Right cardiac atrium (tissue), 5 donors: ENCODE measurements at regions not wholly inside any gene's neighbourhood (a gene's known extent, or its start where the extent isn't known, plus 50 kb on each side); places are given as distances from the start of the nearest gene placed in this dataset.

ENCODE experiments used
- ATAC-seq, 2 donors: fragments of 200-7000 bp; cut with Tn5 transposase; one replicate each; pipeline versions ENCODE4 v1.8.0 to v1.9.1; 2020; ENCODE audit warnings: moderate library complexity in 2 of 2, mild to moderate bottlenecking in 1 of 2
- DNase-seq, 3 donors: peaks; one replicate each; pipeline ENCODE4 v3.0.0-alpha.2; 2020
- H3K27ac ChIP-seq: one replicate; pipeline ENCODE4 v1.5.1; 2013; ENCODE audit warnings: mild to moderate bottlenecking, low read length, control low read depth, moderate library complexity
- H3K27me3 ChIP-seq: one replicate; pipeline ENCODE4 v1.6.1; 2013; ENCODE audit not compliant: control insufficient read depth, insufficient read depth
- H3K4me1 ChIP-seq: one replicate; pipeline ENCODE4 v1.6.1; 2013; ENCODE audit warnings: low read length; ENCODE audit not compliant: control insufficient read depth, insufficient read depth
- H3K4me3 ChIP-seq: one replicate; pipeline ENCODE4 v1.5.1; 2013; ENCODE audit warnings: low read length, control low read depth
- H3K9me3 ChIP-seq: one replicate; pipeline ENCODE4 v1.6.1; 2013; ENCODE audit warnings: low read length; ENCODE audit not compliant: control insufficient read depth
- WGBS: extraction: QIAGEN DNeasy Blood & Tissue Kit; methylation state at CpG from one replicate; pipeline ENCODE4 v1.1.7; 2013; 5-methylcytosine and 5-hydroxymethylcytosine counted together
- intact Hi-C, 4 donors: fragments of 100-400 bp; cut with DNase I; formaldehyde crosslinking; loops; one replicate each; pipeline versions ENCODE4 v1.11.0 to v1.14.0; 2022 to 2023
- donor health status: healthy with polysubstance abuse.
- donor health status: DM: no; HTN: yes; CAD: no.
- donor health status: DM: no; HTN: no; CAD: no.
- donor health status: DM: no; HTN: yes; CAD: no; lungs with severe emphysema.
- donor health status: DM: yes; HTN: yes; CAD: no.

DNA sequence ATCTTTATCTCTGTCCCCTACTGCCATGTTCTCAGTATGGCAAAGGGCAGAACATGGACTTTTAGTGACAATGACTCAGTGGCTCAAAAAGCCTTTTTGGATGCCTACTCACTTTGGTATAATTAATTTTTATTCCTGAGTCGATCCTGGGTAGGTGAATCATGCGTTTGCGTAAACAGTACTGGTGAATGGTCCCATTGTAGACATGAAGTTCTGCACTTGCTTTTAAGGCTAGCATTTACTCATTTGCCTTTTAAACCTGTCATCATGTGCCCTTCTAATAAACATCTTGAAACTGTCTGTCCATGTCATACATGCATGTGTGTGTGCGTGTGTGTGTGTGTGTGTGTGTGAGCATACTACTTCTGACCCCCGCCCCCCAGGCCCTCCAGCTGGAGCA, 223.0 kb downstream of the AUH start:
- Histone ChIP-seq H3K4me3 (no peak overlapping the region), H3K27me3 (no peaks in the 10 kb centered on the region), H3K4me1 (no peaks in the 10 kb centered on the region), H3K9me3 (no peaks in the 10 kb centered on the region), H3K27ac (no peak overlapping the region)
- intact Hi-C loops, result no loop called here
- DNase-seq, result no peak
- ATAC-seq, result no peak
- WGBS, result 78% methylated on average over 5 of the region's 5 CpGs

DNA sequence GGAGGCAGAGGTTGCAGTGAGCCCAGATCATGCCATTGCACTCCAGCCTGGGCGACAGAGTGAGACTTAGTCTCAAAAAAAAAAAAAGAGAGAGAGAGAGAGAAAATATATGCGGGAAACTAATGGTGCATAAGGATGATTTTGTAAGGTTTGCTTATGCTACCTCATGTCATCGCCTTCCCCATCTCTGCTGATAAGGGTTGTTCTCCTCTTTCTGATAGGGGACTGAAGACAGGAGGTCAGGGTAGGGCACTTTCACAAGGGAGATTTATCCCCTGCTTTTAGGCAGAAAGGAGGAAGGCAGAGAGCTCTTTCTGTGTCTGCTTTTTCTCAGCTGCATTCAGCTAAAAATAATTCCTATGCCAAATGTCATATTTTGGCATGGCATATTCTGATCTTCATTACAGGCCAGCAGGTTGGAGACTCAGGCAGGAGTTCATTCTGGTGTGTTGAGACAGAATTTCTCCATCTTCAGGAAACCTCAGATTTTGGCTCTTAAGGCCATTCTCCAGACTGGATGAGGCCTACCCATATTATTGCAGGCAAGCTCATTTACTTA, 220.2 kb downstream of the AUH start:
- no peak overlapping the region for H3K4me3 ChIP-seq
- no peak for DNase-seq
- no peaks in the 10 kb centered on the region for H3K27me3 ChIP-seq
- WGBS, result 33% methylated on average over 3 of the region's 3 CpGs
- ATAC-seq, result no peak
- no peak overlapping the region for H3K27ac ChIP-seq
- H3K4me1 ChIP-seq, result no peaks in the 10 kb centered on the region
- intact Hi-C loops, result no loop called here
- no peaks in the 10 kb centered on the region for H3K9me3 ChIP-seq

DNA sequence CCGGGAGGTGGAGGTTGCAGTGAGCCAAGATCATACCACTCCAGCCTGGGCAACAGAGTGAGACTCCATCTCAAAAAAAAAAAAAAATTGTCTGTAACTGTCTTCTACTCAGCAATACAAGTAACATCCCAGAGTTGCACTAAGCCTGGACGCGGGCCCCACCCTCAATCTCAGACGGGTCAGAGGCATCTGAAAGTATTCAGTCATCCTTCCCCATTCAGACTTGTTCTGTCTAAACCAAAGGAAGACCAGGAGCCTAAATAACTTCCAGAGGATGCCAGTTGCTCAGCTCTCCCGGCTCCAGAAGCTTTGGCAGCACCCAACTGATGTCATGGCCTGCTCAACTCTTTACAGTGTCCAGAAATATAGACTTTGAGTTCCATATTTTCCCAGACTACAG, 218.6 kb downstream of the AUH start:
- H3K4me3 ChIP-seq, result no peak overlapping the region
- ATAC-seq, result no peak
- no peaks in the 10 kb centered on the region for H3K9me3 ChIP-seq
- no peak for DNase-seq
- no peak overlapping the region for H3K27ac ChIP-seq
- H3K27me3 ChIP-seq, result no peaks in the 10 kb centered on the region
- intact Hi-C loops, result no loop called here
- 90% methylated on average over 5 of the region's 5 CpGs for WGBS
- no peaks in the 10 kb centered on the region for H3K4me1 ChIP-seq

DNA sequence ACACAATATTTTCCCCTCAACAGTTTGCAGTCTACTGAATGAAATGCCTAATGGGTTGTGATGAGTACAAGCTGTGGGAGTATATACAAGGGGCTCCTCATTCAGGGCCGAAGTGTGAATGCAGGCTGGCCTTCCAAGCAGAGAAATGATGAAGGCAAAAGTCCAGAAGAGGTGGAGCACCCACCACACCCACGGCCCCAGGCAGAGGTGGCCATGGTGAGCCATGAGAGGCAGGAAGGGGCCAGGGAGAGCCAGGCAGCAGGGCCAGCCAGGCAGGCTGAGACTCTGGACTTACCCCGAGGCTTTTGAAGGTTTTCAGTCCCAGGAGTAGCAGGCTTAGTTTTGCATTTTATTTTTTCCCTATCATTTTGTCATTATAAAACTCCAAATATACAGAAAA, 218.1 kb downstream of the AUH start:
- Histone ChIP-seq H3K4me3 (no peak overlapping the region), H3K27me3 (no peaks in the 10 kb centered on the region), H3K27ac (no peak overlapping the region), H3K9me3 (no peaks in the 10 kb centered on the region), H3K4me1 (no peaks in the 10 kb centered on the region)
- 74% methylated on average over 3 of the region's 3 CpGs for WGBS
- peak in 1 of 2 donors; percentile 27 for ATAC-seq
- intact Hi-C loops, result no loop called here
- DNase-seq, result no peak

DNA sequence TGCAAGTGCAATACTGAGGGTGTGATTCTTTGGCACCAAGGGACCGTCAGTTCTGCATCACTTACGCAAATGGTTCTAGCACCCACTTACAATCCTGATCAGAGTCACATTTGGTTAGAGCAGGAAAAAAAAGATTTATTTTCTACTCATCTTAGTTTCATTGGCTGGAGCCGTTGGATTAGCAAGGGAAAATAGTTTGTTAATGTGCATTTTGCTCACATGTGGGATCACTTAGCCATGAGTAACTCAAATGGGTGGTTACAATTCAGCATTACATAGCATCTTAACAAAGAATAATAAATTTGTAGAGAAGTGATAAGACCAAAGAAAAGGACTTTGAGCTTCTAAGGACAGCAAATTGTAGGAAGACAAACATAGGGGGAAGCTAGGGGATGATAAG, 216.9 kb downstream of the AUH start:
- intact Hi-C loops, result no loop called here
- WGBS, result 95% methylated on average over 3 of the region's 3 CpGs
- ATAC-seq (no peak), DNase-seq (no peak)
- Histone ChIP-seq H3K4me3 (no peak overlapping the region), H3K9me3 (no peaks in the 10 kb centered on the region), H3K27ac (no peak overlapping the region), H3K27me3 (no peaks in the 10 kb centered on the region), H3K4me1 (no peaks in the 10 kb centered on the region)

DNA sequence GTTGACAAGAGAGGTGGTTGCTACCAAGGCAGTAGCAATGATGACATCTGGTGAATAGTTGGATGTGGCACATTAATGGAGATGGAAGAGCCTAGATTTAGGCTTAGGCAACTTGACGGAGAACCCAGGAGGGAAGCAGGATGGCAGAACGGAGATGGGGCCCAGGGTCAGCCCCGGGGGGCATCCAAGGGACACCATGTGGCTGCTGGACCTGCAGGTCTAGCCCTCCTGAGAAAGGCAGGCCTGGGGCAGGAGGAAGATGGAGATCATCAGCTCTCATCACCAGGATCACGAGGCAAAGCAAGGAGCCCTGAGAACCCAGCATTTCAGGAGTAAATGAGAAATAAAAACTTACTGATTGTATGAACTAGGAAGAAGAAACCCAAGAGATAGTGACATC, 216.2 kb downstream of the AUH start:
- intact Hi-C loops, result no loop called here
- DNase-seq (no peak), ATAC-seq (no peak)
- H3K4me3 ChIP-seq, result no peak overlapping the region
- no peak overlapping the region for H3K27ac ChIP-seq
- no peaks in the 10 kb centered on the region for H3K9me3 ChIP-seq
- H3K27me3 ChIP-seq, result no peaks in the 10 kb centered on the region
- no peaks in the 10 kb centered on the region for H3K4me1 ChIP-seq
- WGBS, result 92% methylated on average over 4 of the region's 4 CpGs

DNA sequence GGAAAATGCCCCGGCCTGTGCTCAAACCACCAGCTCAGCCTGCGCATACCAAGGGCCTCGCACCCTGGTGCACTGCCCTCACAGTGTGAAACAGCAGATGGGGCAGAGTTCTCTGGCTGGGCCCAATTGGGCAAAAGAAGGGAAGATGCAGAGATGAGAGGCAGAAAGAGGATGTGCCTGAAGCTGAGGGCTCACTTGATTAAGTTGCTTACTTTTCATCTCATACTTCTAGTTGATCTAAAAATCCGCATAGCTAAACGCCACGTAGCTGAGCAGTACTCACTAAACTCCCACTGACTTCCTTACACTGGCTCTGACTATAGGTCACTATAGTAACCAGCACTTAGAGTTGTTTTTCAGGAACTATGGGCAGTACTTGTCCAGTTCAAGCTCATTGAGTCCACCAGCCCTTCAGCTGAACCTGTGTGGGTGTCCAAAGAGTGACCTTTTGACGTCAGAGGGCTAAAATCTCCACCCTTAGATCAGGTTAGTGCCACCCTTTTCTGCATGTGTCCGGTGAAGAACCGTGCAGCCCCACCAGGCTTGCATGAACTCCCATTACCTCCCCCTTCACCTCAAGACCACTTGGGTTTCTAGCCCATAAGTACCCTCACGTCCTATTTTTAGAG, 215.2 kb downstream of the AUH start:
- H3K27me3 ChIP-seq, result no peaks in the 10 kb centered on the region
- ATAC-seq, result no peak
- H3K4me1 ChIP-seq, result no peaks in the 10 kb centered on the region
- intact Hi-C loops, result no loop called here
- H3K27ac ChIP-seq, result no peak overlapping the region
- DNase-seq, result no peak
- 82% methylated on average over 10 of the region's 10 CpGs for WGBS
- H3K4me3 ChIP-seq, result no peak overlapping the region
- no peaks in the 10 kb centered on the region for H3K9me3 ChIP-seq

DNA sequence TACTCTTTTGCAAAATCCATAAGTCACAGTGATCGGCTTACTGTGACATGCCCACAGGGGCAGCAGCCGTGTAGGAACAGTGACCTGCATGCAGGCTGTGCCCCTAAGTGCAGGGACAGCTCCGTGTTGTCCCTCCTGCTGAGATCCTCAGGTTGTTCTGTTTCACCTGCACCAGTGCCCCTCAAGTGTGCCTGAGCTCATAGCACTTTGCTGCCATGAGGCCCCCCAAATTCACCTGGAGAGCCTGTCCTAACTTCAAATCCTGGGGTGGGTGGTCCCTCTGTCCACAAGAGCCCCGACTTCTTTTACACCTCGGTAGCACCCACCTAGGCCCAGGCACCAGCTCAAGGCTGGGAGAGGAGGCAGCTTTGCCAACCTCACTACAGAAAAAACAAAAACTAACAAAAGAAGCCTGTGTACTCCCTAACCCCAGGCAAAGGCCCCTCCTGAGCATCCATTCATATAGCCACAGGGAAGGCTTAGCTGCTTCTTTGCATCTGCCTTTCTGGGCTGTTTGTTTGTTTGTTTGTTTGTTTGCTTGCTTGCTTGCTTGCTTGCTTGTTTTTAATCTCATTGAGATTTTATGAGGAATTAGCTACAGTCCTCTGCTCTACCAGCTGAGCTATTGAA, 214.5 kb downstream of the AUH start:
- ATAC-seq (no peak), DNase-seq (no peak)
- H3K9me3 ChIP-seq, result no peaks in the 10 kb centered on the region
- intact Hi-C loops, result no loop called here
- no peaks in the 10 kb centered on the region for H3K4me1 ChIP-seq
- 88% methylated on average over 5 of the region's 5 CpGs for WGBS
- H3K4me3 ChIP-seq, result no peak overlapping the region
- H3K27me3 ChIP-seq, result no peaks in the 10 kb centered on the region
- no peak overlapping the region for H3K27ac ChIP-seq

DNA sequence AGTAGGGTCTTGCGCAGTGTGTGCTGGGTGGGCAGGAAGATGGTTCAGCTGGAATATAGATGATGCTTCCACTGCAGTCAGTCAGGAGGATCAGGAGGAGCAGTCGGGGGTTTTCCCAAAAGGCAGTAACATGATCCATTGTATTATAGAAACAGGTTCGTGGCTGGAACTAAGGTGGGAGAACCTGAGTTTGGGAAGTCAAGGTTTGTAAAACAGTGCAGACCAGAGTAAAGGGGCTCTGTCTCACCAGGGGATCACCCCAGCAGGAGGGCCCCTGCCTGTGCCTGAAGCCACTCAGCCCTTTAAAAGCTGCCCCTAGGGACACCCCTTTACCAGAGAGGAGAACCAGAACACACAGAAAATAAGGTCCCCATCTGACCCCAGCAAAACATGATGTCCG, 213.4 kb downstream of the AUH start:
- WGBS, result 43% methylated on average over 4 of the region's 4 CpGs
- intact Hi-C loops, result no loop called here
- ATAC-seq (no peak), DNase-seq (no peak)
- no peak overlapping the region for H3K27ac ChIP-seq
- H3K4me1 ChIP-seq, result no peaks in the 10 kb centered on the region
- H3K9me3 ChIP-seq, result no peaks in the 10 kb centered on the region
- H3K27me3 ChIP-seq, result no peaks in the 10 kb centered on the region
- no peak overlapping the region for H3K4me3 ChIP-seq

DNA sequence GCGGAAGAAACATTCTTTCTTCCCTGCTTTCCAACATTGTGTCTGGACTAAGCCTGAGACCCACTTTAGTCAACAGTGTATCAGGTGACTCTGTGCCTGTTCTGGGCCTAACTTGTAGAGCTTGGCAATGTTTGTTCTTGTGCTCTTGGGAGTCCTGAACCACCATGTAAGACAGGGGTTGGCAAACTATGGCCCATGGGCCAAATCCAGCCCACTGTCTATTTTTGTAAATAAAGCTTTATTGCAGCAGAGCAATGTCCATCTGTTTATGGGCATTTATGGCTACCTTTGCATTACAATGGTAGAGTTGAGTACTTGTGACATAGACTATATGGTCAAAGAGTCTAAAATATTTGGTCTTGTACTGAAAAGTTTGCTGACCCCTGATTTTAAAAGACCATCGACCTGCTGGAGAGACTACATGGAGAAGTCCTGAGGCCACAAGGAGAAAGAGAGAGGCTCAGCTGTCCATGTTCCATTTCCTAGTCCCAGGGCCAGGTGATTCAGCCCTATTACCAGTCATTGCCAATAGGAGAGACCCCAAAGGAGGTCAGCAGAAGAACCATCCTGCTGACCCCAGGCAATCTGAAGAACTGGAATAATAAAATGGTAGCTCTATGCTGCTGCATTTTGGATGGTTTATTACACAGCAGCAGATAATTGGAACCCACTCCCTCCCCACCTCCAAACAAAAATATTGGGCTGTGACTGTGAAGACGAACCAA, 211.3 kb downstream of the AUH start:
- intact Hi-C loops, result no loop called here
- no peaks in the 10 kb centered on the region for H3K4me1 ChIP-seq
- H3K9me3 ChIP-seq, result no peaks in the 10 kb centered on the region
- no peak overlapping the region for H3K4me3 ChIP-seq
- 87% methylated on average over 3 of the region's 3 CpGs for WGBS
- no peak overlapping the region for H3K27ac ChIP-seq
- DNase-seq (no peak), ATAC-seq (no peak)
- H3K27me3 ChIP-seq, result no peaks in the 10 kb centered on the region

DNA sequence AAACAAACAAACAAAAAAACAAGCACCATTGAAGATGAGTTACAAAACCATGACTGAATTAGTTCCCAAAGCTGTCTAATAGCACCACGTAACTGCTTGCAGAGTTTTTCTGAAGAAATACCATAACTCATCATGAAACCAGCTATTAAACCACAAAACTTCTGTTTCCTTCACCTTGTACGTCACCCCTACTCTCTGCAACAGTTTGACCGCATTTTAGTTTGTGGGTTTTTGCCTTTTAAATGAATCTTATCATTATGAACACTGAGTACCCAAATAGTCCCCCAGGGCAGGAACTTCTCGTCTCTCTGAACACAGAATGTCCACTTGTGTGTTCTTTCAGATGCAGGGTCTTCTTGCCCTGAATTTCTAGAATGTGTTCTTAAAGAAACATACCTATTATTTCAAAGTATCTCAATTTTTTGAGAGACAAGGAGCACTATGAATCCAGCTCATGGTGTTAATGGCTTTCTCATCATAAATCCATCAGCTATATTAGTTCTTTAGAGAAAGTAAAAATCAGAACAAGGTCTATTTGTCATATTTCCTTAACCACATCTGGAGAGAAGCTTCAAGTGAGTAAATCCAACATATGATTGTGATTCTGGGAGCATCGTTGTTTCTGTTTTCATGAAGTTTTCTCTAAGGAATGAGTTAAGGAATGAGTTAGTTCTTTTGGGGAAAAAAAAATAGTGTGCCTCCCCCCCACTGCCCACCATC, 210.6 kb downstream of the AUH start:
- H3K27ac ChIP-seq, result no peak overlapping the region
- ATAC-seq, result no peak

More for the DNA sequence above, 210.6 kb downstream of the AUH start:
- no peak for DNase-seq
- no peaks in the 10 kb centered on the region for H3K27me3 ChIP-seq
- 78% methylated on average over 5 of the region's 5 CpGs for WGBS
- no peaks in the 10 kb centered on the region for H3K4me1 ChIP-seq
- no peak overlapping the region for H3K4me3 ChIP-seq
- no peaks in the 10 kb centered on the region for H3K9me3 ChIP-seq
- intact Hi-C loops, result no loop called here
